Cardiac muscle cell (in vitro differentiated cells and primary cell): ENCODE measurements at regions not wholly inside any gene's neighbourhood (a gene's known extent, or its start where the extent isn't known, plus 50 kb on each side); places are given as distances from the start of the nearest gene placed in this dataset.

Source experiments
- DNase-seq, 2 donors: peaks; one replicate each; pipeline versions ENCODE4 v3.0.0 to v3.0.0-alpha.2; 2010 to 2017; ENCODE audit warnings: low read depth in 1 of 2, low spot score in 1 of 2
- H3K27ac ChIP-seq: fragments of 200-600 bp; sonication (generic); 2 replicates; pipeline ENCODE4 v1.5.1; 2016
- H3K27me3 ChIP-seq: fragments of 200-600 bp; sonication (generic); 2 replicates; pipeline ENCODE4 v1.6.0; 2016; ENCODE audit warnings: control low read depth
- H3K36me3 ChIP-seq: fragments of 200-600 bp; sonication (generic); 2 replicates; pipeline ENCODE4 v1.5.1; 2016; ENCODE audit warnings: control low read depth
- H3K4me1 ChIP-seq: fragments of 200-600 bp; sonication (generic); 2 replicates; pipeline ENCODE4 v1.8.1; 2017; ENCODE audit warnings: low read depth, mild to moderate bottlenecking, mixed run types
- H3K4me3 ChIP-seq: fragments of 200-600 bp; sonication (generic); 2 replicates; pipeline ENCODE4 v1.5.1; 2016; ENCODE audit warnings: mild to moderate bottlenecking
- H3K9me3 ChIP-seq: fragments of 200-600 bp; sonication (generic); 2 replicates; pipeline ENCODE4 v1.5.1; 2017; ENCODE audit warnings: low read depth, mild to moderate bottlenecking, control low read depth
- CTCF ChIP-seq: IDR thresholded peaks from 2 replicates; pipeline ENCODE4 v1.5.1; 2012; ENCODE audit warnings: low read depth, mild to moderate bottlenecking, low read length

- H3K4me3 ChIP-seq = peak overlapping the region; percentile 18
These were observed 880.1 kb upstream of the SEMA6A start for GRCh38 chr5:117454716-117455212.

GRCh38 chr5:117436846-117437245 is 862.2 kb upstream of the SEMA6A start:
- H3K4me3 ChIP-seq = no peak overlapping the region
- no peaks in the 10 kb centered on the region for H3K9me3 ChIP-seq
- no peaks in the 10 kb centered on the region for H3K4me1 ChIP-seq
- H3K27ac ChIP-seq = no peak overlapping the region
- DNase-seq = no peak
- no peak for TF ChIP-seq CTCF
- no peaks in the 10 kb centered on the region for H3K36me3 ChIP-seq
- H3K27me3 ChIP-seq = no peaks in the 10 kb centered on the region

More at GRCh38 chr5:117454716-117455212, 880.1 kb upstream of the SEMA6A start:
- H3K4me1 ChIP-seq = no peaks in the 10 kb centered on the region
- TF ChIP-seq CTCF = peak; percentile 77
- no peaks in the 10 kb centered on the region for H3K36me3 ChIP-seq
- H3K27ac ChIP-seq = no peak overlapping the region
- peak; percentile 21 to 41 for DNase-seq
- H3K27me3 ChIP-seq = no peaks in the 10 kb centered on the region
- H3K9me3 ChIP-seq = no peaks in the 10 kb centered on the region

GRCh38 chr5:117435203-117435602 is 860.6 kb upstream of the SEMA6A start:
- H3K27me3 ChIP-seq = no peaks in the 10 kb centered on the region
- H3K27ac ChIP-seq = no peak overlapping the region
- no peak for DNase-seq
- H3K36me3 ChIP-seq = no peaks in the 10 kb centered on the region
- H3K9me3 ChIP-seq = no peaks in the 10 kb centered on the region
- no peaks in the 10 kb centered on the region for H3K4me1 ChIP-seq
- no peak for TF ChIP-seq CTCF
- no peak overlapping the region for H3K4me3 ChIP-seq

- Histone ChIP-seq H3K27ac (no peak overlapping the region), H3K36me3 (no peaks in the 10 kb centered on the region), H3K4me1 (no peaks in the 10 kb centered on the region), H3K27me3 (no peaks in the 10 kb centered on the region), H3K4me3 (no peak overlapping the region), H3K9me3 (no peaks in the 10 kb centered on the region)
- DNase-seq = no peak
- no peak for TF ChIP-seq CTCF
These were observed 859.6 kb upstream of the SEMA6A start for GRCh38 chr5:117434254-117434653.

GRCh38 chr5:117433818-117434217 is 859.2 kb upstream of the SEMA6A start:
- Histone ChIP-seq H3K27me3 (no peaks in the 10 kb centered on the region), H3K36me3 (no peaks in the 10 kb centered on the region), H3K9me3 (no peaks in the 10 kb centered on the region), H3K4me3 (no peak overlapping the region), H3K27ac (no peak overlapping the region), H3K4me1 (no peaks in the 10 kb centered on the region)
- no peak for TF ChIP-seq CTCF
- DNase-seq = no peak

- no peak overlapping the region for H3K4me3 ChIP-seq
- DNase-seq = no peak
- no peaks in the 10 kb centered on the region for H3K9me3 ChIP-seq
- no peak overlapping the region for H3K27ac ChIP-seq
- no peaks in the 10 kb centered on the region for H3K4me1 ChIP-seq
- H3K36me3 ChIP-seq = no peaks in the 10 kb centered on the region
- H3K27me3 ChIP-seq = no peaks in the 10 kb centered on the region
- TF ChIP-seq CTCF = no peak
These were observed 856.5 kb upstream of the SEMA6A start for GRCh38 chr5:117431091-117431490.
